H1 (cell line): ENCODE measurements at regions not wholly inside any gene's neighbourhood (a gene's known extent, or its start where the extent isn't known, plus 50 kb on each side); places are given as distances from the start of the nearest gene placed in this dataset.

ENCODE experiments used
- CTCF ChIA-PET: fragments of 300-600 bp; sonication (Branson Sonifier 250); formaldehyde crosslinking; loops from one replicate; lab custom pipeline; 2021; ENCODE audit not compliant: partially characterized antibody; lab: Charles Lee
- POLR2A ChIA-PET: fragments of 300-600 bp; sonication (Branson Sonifier 250); formaldehyde crosslinking; loops from one replicate; lab custom pipeline; 2021; ENCODE audit warnings: inconsistent platforms; ENCODE audit not compliant: partially characterized antibody; lab: Charles Lee
- DNase-seq, 2 experiments: peaks; one replicate each; pipeline versions ENCODE4 v3.0.0 to v3.0.0-alpha.2; 2010 to 2022; ENCODE audit warnings: low spot score in 2 of 2, low read depth in 1 of 2, mixed read lengths in 1 of 2
- FAIRE-seq: peaks from 2 replicates; lab custom pipeline; 2011; peaks lifted over from hg19 to GRCh38; lab: Jason Lieb, UNC
- H2AFZ ChIP-seq: 2 replicates; pipeline ENCODE4 v1.8.1; 2012; ENCODE audit warnings: low read length, inconsistent platforms
- H2AK5ac ChIP-seq: 2 replicates; pipeline ENCODE4 v1.6.1; 2013; ENCODE audit warnings: low read depth, low read length
- H2BK120ac ChIP-seq: replicated peaks from 2 replicates; pipeline ENCODE3; 2013; ENCODE audit warnings: low read depth, low read length, inconsistent platforms
- H2BK12ac ChIP-seq: 2 replicates; pipeline ENCODE4 v1.6.1; 2013; ENCODE audit warnings: low read depth, low read length
- H2BK15ac ChIP-seq: 2 replicates; pipeline ENCODE4 v1.6.1; 2013; ENCODE audit warnings: low read length
- H2BK20ac ChIP-seq: 2 replicates; pipeline ENCODE4 v1.6.1; 2013; ENCODE audit warnings: low read length
- H2BK5ac ChIP-seq: 2 replicates; pipeline ENCODE4 v1.6.1; 2013; ENCODE audit warnings: low read depth, low read length
- H3K14ac ChIP-seq: 2 replicates; pipeline ENCODE4 v1.6.1; 2013; ENCODE audit warnings: inconsistent platforms; ENCODE audit not compliant: insufficient read length
- H3K18ac ChIP-seq: 2 replicates; pipeline ENCODE4 v1.6.1; 2013; ENCODE audit warnings: low read length; ENCODE audit errors: extremely low read depth
- H3K23ac ChIP-seq: 2 replicates; pipeline ENCODE4 v1.6.1; 2013; ENCODE audit warnings: inconsistent platforms; ENCODE audit not compliant: insufficient read length
- H3K23me2 ChIP-seq: 2 replicates; pipeline ENCODE4 v1.6.1; 2013; ENCODE audit warnings: low read depth, low read length
- H3K27ac ChIP-seq: 2 replicates; pipeline ENCODE4 v1.6.1; 2011; ENCODE audit warnings: low read depth, low read length, inconsistent platforms
- H3K27me3 ChIP-seq, 4 experiments: replicated peaks in 1 of 4; 1 replicate in 1 of 4; 2 replicates in 3 of 4; pipeline versions ENCODE4 v1.6.1 to v1.8.1; 2011 to 2013; ENCODE audit warnings: low read length in 3 of 4, mild to moderate bottlenecking in 3 of 4, inconsistent platforms in 2 of 4, mixed read lengths in 2 of 4, moderate library complexity in 1 of 4; ENCODE audit not compliant: control insufficient read depth in 3 of 4, insufficient read depth in 3 of 4; ENCODE audit errors: extremely low read depth in 1 of 4
- H3K36me3 ChIP-seq, 4 experiments: 2 replicates each; pipeline versions ENCODE4 v1.6.1 to v1.8.1; 2011 to 2013; ENCODE audit warnings: mild to moderate bottlenecking in 4 of 4, low read length in 3 of 4, moderate library complexity in 2 of 4, control low read depth in 1 of 4, inconsistent platforms in 1 of 4; ENCODE audit not compliant: insufficient read depth in 4 of 4, control insufficient read depth in 2 of 4
- H3K4ac ChIP-seq: replicated peaks from 2 replicates; pipeline ENCODE3; 2013; ENCODE audit warnings: low read length, low read depth, mixed read lengths, inconsistent platforms; ENCODE audit not compliant: insufficient read length
- H3K4me1 ChIP-seq, 4 experiments: replicated peaks in 1 of 4; 1 replicate in 1 of 4; 2 replicates in 3 of 4; pipeline versions ENCODE4 v1.6.1 to v1.8.1; 2011 to 2013; ENCODE audit warnings: low read length in 3 of 4, inconsistent platforms in 2 of 4, mixed read lengths in 1 of 4; ENCODE audit not compliant: insufficient read depth in 4 of 4, control insufficient read depth in 3 of 4
- H3K4me2 ChIP-seq, 2 experiments: 2 replicates each; pipeline versions ENCODE4 v1.6.1 to v1.8.1; 2011 to 2013; ENCODE audit warnings: low read depth in 2 of 2, low read length in 2 of 2, control low read depth in 1 of 2, inconsistent platforms in 1 of 2, mild to moderate bottlenecking in 1 of 2; ENCODE audit not compliant: insufficient read depth in 1 of 2
- H3K4me3 ChIP-seq, 4 experiments: fragments of 200-600, 300-600 bp in 1 of 4; sonication (generic), shearing (Covaris generic), sonication (Bioruptor Twin) in 1 of 4; 2 replicates each; pipeline versions ENCODE4 v1.5.1 to v1.8.1; 2011 to 2016; ENCODE audit warnings: low read length in 4 of 4, low read depth in 3 of 4, control low read depth in 2 of 4, inconsistent platforms in 2 of 4, mild to moderate bottlenecking in 2 of 4, mixed read lengths in 1 of 4, moderate library complexity in 1 of 4; ENCODE audit not compliant: insufficient read depth in 2 of 4; ENCODE audit errors: extremely low read depth in 1 of 4
- H3K56ac ChIP-seq: replicated peaks from 2 replicates; pipeline ENCODE3; 2013; ENCODE audit warnings: low read depth, mild to moderate bottlenecking, mixed read lengths, low read length, inconsistent platforms; ENCODE audit not compliant: insufficient read length
- H3K79me1 ChIP-seq: 2 replicates; pipeline ENCODE4 v1.6.1; 2013; ENCODE audit warnings: low read depth, low read length, control low read depth
- H3K79me2 ChIP-seq, 2 experiments: 2 replicates each; pipeline versions ENCODE4 v1.6.1 to v1.8.1; 2012 to 2013; ENCODE audit warnings: low read length in 2 of 2, mild to moderate bottlenecking in 2 of 2, inconsistent platforms in 1 of 2; ENCODE audit not compliant: insufficient read depth in 2 of 2, control insufficient read depth in 1 of 2
- H3K9ac ChIP-seq, 4 experiments: replicated peaks in 1 of 4; 1 replicate in 1 of 4; 2 replicates in 3 of 4; pipeline versions ENCODE4 v1.6.1 to v1.8.1; 2011 to 2013; ENCODE audit warnings: low read depth in 3 of 4, low read length in 3 of 4, control low read depth in 2 of 4, mild to moderate bottlenecking in 2 of 4, moderate library complexity in 2 of 4, inconsistent platforms in 1 of 4; ENCODE audit errors: extremely low read depth in 1 of 4
- H3K9me3 ChIP-seq, 2 experiments: 2 replicates each; pipeline versions ENCODE4 v1.6.1 to v1.8.1; 2012 to 2013; ENCODE audit warnings: mild to moderate bottlenecking in 2 of 2, moderate library complexity in 2 of 2, control low read depth in 1 of 2, inconsistent platforms in 1 of 2, low read depth in 1 of 2, low read length in 1 of 2, mixed read lengths in 1 of 2; ENCODE audit not compliant: insufficient read depth in 2 of 2
- H4K20me1 ChIP-seq, 2 experiments: replicated peaks in 1 of 2; 2 replicates each; pipeline versions ENCODE3 to v1.8.1; 2011 to 2013; ENCODE audit warnings: inconsistent platforms in 2 of 2, low read length in 2 of 2, mild to moderate bottlenecking in 1 of 2; ENCODE audit not compliant: insufficient read depth in 2 of 2, control insufficient read depth in 1 of 2
- H4K5ac ChIP-seq: 2 replicates; pipeline ENCODE4 v1.6.1; 2013; ENCODE audit warnings: low read length, low read depth, mixed read lengths, inconsistent platforms; ENCODE audit not compliant: insufficient read length
- H4K8ac ChIP-seq: 2 replicates; pipeline ENCODE4 v1.8.0; 2013; ENCODE audit warnings: mild to moderate bottlenecking, moderate library complexity, low read length, inconsistent platforms; ENCODE audit not compliant: insufficient read depth; ENCODE audit errors: extremely low read depth
- H4K91ac ChIP-seq: replicated peaks from 2 replicates; pipeline ENCODE3; 2013; ENCODE audit warnings: low read length, mixed read lengths, inconsistent platforms; ENCODE audit not compliant: insufficient read length
- BCL11A ChIP-seq, 2 experiments: IDR thresholded peaks; one replicate each; pipeline ENCODE4 v1.6.1; 2011; ENCODE audit warnings: low read depth in 2 of 2, low read length in 2 of 2, mild to moderate bottlenecking in 2 of 2
- CEBPB ChIP-seq: IDR thresholded peaks from 2 replicates; pipeline ENCODE4 v1.6.1; 2012; ENCODE audit warnings: low read depth, low read length
- FOSL1 ChIP-seq: IDR thresholded peaks from 2 replicates; pipeline ENCODE4 v1.6.1; 2011; ENCODE audit warnings: mild to moderate bottlenecking, low read depth, low read length, moderate library complexity; ENCODE audit not compliant: insufficient read depth
- HDAC6 ChIP-seq: IDR thresholded peaks from one replicate; pipeline ENCODE4 v1.7.1; 2012; ENCODE audit warnings: low read depth, mild to moderate bottlenecking, inconsistent platforms, low read length, moderate library complexity
- JUN ChIP-seq: IDR thresholded peaks from 2 replicates; pipeline ENCODE4 v1.6.1; 2011; ENCODE audit warnings: low read depth, mild to moderate bottlenecking, improper control_type of control experiment, low read length
- POU5F1 ChIP-seq: IDR thresholded peaks from 2 replicates; pipeline ENCODE4 v1.6.1; 2011; ENCODE audit warnings: low read depth, mild to moderate bottlenecking, low read length, moderate library complexity
- SIN3A ChIP-seq, 2 experiments: IDR thresholded peaks in 1 of 2; conservative IDR thresholded peaks in 1 of 2; 2 replicates each; pipeline ENCODE4 v1.6.1; 2011 to 2012; ENCODE audit warnings: low read length in 2 of 2, improper control_type of control experiment in 1 of 2, low read depth in 1 of 2, mild to moderate bottlenecking in 1 of 2
- SIX5 ChIP-seq: IDR thresholded peaks from 2 replicates; pipeline ENCODE4 v1.6.1; 2011; ENCODE audit warnings: mild to moderate bottlenecking, low read depth, low read length
- SP1 ChIP-seq: IDR thresholded peaks from 2 replicates; pipeline ENCODE4 v1.6.1; 2011; ENCODE audit warnings: low read depth, low read length
- SUZ12 ChIP-seq: fragments of 200-600 bp; sonication (generic); IDR thresholded peaks from 2 replicates; pipeline ENCODE4 v1.6.1; 2012; ENCODE audit warnings: mild to moderate bottlenecking, inconsistent platforms, low read length, moderate library complexity, mixed read lengths
- TEAD4 ChIP-seq: IDR thresholded peaks from 2 replicates; pipeline ENCODE4 v1.6.1; 2012; ENCODE audit warnings: low read depth, low read length, inconsistent platforms, mixed read lengths
- WGBS, 2 experiments: shearing (Covaris generic) in 1 of 2; methylation state at CpG; one replicate each; pipeline versions ENCODE4 v1.1.6 to v1.1.7; 2013 to 2015; ENCODE audit warnings: low lambda C conversion rate in 2 of 2, mixed read lengths in 2 of 2, inconsistent platforms in 1 of 2, low coverage in 1 of 2, missing lambda C conversion rate in 1 of 2; ENCODE audit not compliant: insufficient replicate concordance in 2 of 2, insufficient coverage in 1 of 2, insufficient read length in 1 of 2; ENCODE audit errors: extremely low coverage in 1 of 2, missing lambda C conversion rate in 1 of 2; 5-methylcytosine and 5-hydroxymethylcytosine counted together
- TF ChIP-seq, protein P1 (sequence below), 3 experiments: IDR thresholded peaks; 1 replicate in 2 of 3; 2 replicates in 1 of 3; pipeline versions ENCODE4 v1.5.1 to v1.6.1; 2011; ENCODE audit warnings: low read length in 3 of 3, mild to moderate bottlenecking in 3 of 3, inconsistent platforms in 2 of 3, low read depth in 1 of 3, moderate library complexity in 1 of 3; ENCODE audit not compliant: insufficient read depth in 1 of 3; ENCODE audit errors: control extremely low read depth in 1 of 3

DNA sequence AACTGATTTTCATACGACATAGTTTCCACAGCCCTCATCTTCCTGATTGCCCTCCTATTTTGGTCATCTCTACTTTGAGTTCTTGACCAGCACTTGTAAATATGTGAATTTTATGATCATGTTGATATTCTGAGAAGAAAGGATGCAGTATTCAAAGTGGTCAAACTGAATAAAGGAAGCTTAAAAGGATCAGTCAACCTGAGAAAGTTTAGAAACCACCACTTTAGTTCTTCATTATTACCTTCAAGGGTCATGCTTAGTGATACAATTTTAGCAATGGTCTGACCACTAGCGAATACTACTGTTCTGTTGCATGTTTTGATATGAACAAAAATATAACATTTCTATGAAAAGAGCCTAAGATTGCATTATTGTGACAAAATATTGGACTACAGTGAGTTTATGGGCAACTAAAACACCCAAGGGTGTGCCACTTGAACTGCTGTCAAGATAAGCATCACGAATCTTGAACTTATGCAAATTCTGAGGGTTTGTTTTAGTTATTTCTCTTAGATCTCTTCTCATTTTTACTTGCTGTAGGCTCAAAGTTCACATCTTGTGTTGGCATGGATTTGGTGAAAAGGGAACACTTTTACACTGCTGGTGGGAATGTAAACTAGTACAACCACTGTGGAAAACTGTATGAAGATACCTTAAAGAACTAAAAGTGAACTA, 247.7 kb downstream of the IPMK start:
- H3K4me1 ChIP-seq = peaks cover 0 to 13% (median 0%) of the 10 kb centered on the region in 4 experiments; a peak in 1 of 7 replicates
- H4K91ac ChIP-seq = no peak overlapping the region
- ChIA-PET POLR2A (no interaction called here), CTCF (no interaction called here)
- H3K18ac ChIP-seq = no peak overlapping the region
- no peak overlapping the region for H3K4ac ChIP-seq
- H3K9ac ChIP-seq = no peak overlapping the region
- no peak overlapping the region for H2AK5ac ChIP-seq
- WGBS, 2 experiments = 96% methylated on average over 3 of the region's 3 CpGs; no CpG with 5 or more reads in 1 of the 2 experiments
- H3K56ac ChIP-seq = no peak overlapping the region
- no peak overlapping the region for H2BK12ac ChIP-seq
- no peak overlapping the region for H2BK20ac ChIP-seq
- no peak overlapping the region for H3K27ac ChIP-seq
- no peak overlapping the region for H3K4me3 ChIP-seq
- H3K27me3 ChIP-seq = no peaks in the 10 kb centered on the region
- no peak overlapping the region for H4K5ac ChIP-seq
- H4K20me1 ChIP-seq = no peaks in the 10 kb centered on the region
- no peak for FAIRE-seq
- H3K23me2 ChIP-seq = no peaks in the 10 kb centered on the region
- H2BK120ac ChIP-seq = no peak overlapping the region
- H3K79me1 ChIP-seq = no peaks in the 10 kb centered on the region
- no peak overlapping the region for H3K4me2 ChIP-seq
- no peak overlapping the region for H2AFZ ChIP-seq
- peaks cover 11 to 12% of the 10 kb centered on the region in 2 experiments; a peak in 3 of 4 replicates for H3K9me3 ChIP-seq
- no peak for DNase-seq
- H2BK15ac ChIP-seq = no peak overlapping the region
- no peak overlapping the region for H3K23ac ChIP-seq
- peaks cover 0 to 5% (median 0%) of the 10 kb centered on the region in 4 experiments; a peak in 3 of 8 replicates for H3K36me3 ChIP-seq
- no peak overlapping the region for H4K8ac ChIP-seq
- no peaks in the 10 kb centered on the region for H3K79me2 ChIP-seq
- no peak overlapping the region for H3K14ac ChIP-seq
- no peak overlapping the region for H2BK5ac ChIP-seq
- no peak for TF ChIP-seq CEBPB
- TF ChIP-seq FOSL1 = no peak
- TF ChIP-seq JUN = no peak
- no peak for TF ChIP-seq SIN3A (conservative IDR thresholded peaks at IDR 0.05 in 1 of 2, IDR thresholded peaks at IDR 0.05 in 1 of 2; ENCODE audit: low read depth in 1 of 2, low read length in 2 of 2)
- TF ChIP-seq, protein P1, sequence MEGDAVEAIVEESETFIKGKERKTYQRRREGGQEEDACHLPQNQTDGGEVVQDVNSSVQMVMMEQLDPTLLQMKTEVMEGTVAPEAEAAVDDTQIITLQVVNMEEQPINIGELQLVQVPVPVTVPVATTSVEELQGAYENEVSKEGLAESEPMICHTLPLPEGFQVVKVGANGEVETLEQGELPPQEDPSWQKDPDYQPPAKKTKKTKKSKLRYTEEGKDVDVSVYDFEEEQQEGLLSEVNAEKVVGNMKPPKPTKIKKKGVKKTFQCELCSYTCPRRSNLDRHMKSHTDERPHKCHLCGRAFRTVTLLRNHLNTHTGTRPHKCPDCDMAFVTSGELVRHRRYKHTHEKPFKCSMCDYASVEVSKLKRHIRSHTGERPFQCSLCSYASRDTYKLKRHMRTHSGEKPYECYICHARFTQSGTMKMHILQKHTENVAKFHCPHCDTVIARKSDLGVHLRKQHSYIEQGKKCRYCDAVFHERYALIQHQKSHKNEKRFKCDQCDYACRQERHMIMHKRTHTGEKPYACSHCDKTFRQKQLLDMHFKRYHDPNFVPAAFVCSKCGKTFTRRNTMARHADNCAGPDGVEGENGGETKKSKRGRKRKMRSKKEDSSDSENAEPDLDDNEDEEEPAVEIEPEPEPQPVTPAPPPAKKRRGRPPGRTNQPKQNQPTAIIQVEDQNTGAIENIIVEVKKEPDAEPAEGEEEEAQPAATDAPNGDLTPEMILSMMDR (IDR thresholded peaks at IDR 0.05; ENCODE audit: control extremely low read depth in 1 of 3, insufficient read depth in 1 of 3, low read depth in 1 of 3, low read length in 3 of 3) = no peak
- no peak for TF ChIP-seq POU5F1
- TF ChIP-seq BCL11A (IDR thresholded peaks at IDR 0.05; ENCODE audit: low read depth in 2 of 2, low read length in 2 of 2) = no peak
- no peak for TF ChIP-seq TEAD4
- TF ChIP-seq SIX5 = no peak
- no peak for TF ChIP-seq HDAC6
- no peak for TF ChIP-seq SUZ12
- no peak for TF ChIP-seq SP1
